GM18951 (cell line): ENCODE measurements at regions not wholly inside any gene's neighbourhood (a gene's known extent, or its start where the extent isn't known, plus 50 kb on each side); places are given as distances from the start of the nearest gene placed in this dataset.

ENCODE experiments used
- POLR2A ChIP-seq: IDR thresholded peaks from 4 replicates; pipeline ENCODE4 v1.6.1; 2011; ENCODE audit warnings: mild to moderate bottlenecking; ENCODE audit not compliant: insufficient read length, insufficient read depth; ENCODE audit errors: extremely low read depth
- in situ Hi-C: fragments of 300-500 bp; cut with MboI; formaldehyde crosslinking; loops from one replicate; pipeline ENCODE4 v1.12.0; 2022; ENCODE audit warnings: low sequenced_read_pairs, mixed read lengths, inconsistent platforms; ENCODE audit not compliant: unreplicated experiment

DNA sequence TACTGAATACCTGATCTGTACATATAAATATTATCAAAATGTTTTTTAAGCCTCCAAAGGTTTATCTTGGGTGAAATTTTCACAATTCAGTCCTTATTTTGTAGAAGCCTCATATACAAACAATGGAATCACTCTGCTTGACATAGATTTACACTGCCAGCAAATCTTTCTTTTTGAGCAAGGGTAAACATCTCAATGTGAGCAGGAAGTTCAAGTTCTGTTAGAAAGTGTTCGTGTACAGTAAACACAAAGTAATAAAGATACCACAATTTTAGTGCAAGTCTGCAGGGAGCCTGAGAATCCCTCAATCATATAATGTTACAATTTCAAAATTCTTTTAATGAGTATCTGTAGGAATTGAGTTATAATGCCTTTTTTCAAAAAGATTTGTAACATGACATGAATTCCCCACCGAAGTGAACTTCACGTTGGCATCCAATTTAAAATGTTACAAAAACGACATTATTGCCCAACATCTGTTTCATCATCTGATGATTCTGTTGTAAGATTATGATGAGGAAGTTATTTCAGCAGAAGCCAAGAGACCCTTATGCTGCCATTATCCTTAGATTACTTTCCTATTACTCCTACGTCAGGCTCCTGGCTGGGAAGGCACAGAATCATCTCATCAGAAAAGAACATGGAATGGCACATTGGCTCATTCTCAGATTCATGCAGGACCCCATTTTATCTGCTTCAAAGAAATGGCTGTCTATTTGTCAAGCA lies 283.9 kb upstream of the ACVR2A start:
- in situ Hi-C loops, result no loop called here
- TF ChIP-seq POLR2A, result no peak

DNA sequence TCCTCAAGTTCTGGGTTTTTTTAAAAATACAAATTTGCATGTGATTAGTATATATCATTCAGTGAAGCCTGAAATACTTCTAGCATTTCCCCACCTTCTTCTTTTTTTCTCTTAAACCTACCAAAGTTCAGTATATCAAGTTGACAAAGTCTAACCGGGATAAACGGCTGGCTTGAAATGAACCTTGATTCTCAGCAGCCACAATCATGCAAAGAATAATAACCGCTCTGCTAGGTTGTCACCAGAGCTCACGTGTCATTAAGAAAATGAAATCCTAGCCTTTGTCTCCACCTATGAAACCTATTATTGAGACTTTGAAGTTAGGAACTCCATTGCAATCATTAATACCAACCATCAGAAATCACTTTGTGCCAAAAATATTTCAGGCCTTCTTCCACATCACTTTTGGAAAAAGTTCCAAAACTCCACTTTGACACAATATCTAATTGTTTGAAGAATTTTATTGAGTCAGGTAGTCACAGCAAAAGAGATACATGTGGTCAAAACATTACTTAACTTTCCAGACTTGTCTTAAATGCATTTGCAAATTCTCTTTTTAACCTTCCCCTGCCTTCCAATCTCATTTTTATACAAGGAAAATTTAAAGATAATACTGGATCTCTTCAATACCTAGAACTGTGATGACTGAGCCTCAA lies 285.6 kb upstream of the ACVR2A start:
- in situ Hi-C loops, result no loop called here
- TF ChIP-seq POLR2A, result no peak

DNA sequence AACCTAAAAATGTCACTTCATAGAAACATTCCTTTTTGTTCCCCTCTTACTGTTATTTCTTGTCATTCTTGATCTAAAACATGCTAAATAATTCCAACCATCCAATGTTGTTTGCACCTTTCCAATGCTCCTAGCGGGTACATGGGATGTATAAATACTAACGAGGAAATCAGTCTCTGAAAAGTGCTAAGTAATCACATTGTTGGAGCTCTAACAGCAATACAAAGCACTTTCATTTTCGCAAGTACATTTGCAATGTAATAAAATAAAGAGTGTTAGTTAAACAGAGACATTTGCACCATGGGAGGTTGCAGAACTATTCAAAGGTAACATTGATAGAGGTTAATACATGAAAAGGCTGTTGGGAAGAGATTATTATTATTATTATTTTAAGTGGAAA lies 286.2 kb upstream of the ACVR2A start:
- in situ Hi-C loops, result no loop called here
- no peak for TF ChIP-seq POLR2A

DNA sequence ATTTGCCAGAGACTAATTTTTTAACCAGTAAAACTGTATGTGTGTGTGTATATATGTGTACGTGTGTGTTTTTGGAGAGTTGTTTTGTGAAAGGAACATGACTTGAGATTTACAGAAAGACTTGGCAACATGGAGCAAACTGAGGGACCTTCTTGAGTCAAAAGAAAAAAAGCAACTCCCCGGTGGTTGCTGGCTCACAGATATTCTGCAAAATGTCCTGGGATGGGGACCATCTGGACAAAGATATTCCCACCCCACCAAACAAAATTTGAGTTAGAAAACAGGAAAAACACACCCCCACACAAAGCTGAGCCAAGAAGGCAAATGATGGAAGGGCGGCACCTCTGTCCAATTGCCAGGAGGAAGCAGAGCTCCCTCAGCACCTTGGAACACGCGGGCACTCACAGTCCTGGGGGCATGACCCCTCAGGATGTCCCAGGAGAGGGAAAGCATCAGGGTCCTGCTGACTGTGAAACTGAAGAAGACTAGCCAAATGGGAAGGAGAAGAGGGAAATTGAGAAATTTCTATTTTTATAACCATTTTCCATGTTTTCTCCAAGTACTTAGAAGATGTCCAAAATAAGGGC lies 290.2 kb upstream of the ACVR2A start:
- in situ Hi-C loops, result no loop called here
- no peak for TF ChIP-seq POLR2A

DNA sequence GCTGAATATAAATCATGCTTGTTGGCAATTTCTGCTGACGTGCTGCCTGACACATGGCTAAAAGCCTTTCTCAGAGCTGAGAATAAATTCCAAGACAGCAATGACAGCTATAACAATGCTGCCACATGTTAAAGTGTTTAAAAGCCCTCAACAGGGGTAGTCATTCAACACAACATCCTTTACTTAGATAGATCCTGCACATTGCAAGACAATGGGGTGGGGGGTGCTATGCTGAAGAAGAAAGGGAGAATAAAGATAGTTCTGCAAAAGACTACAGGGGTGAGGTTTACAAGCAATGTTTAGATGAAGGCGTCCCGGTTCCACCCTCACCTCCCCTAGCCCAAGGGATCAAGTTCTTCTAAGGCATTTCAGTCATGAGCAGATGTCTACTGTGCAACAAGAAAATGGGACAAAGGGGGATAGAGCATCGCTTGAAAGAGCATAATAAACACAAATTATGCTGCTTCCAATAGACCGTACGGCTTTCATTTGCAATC lies 291.0 kb upstream of the ACVR2A start:
- in situ Hi-C loops, result no loop called here
- no peak for TF ChIP-seq POLR2A

DNA sequence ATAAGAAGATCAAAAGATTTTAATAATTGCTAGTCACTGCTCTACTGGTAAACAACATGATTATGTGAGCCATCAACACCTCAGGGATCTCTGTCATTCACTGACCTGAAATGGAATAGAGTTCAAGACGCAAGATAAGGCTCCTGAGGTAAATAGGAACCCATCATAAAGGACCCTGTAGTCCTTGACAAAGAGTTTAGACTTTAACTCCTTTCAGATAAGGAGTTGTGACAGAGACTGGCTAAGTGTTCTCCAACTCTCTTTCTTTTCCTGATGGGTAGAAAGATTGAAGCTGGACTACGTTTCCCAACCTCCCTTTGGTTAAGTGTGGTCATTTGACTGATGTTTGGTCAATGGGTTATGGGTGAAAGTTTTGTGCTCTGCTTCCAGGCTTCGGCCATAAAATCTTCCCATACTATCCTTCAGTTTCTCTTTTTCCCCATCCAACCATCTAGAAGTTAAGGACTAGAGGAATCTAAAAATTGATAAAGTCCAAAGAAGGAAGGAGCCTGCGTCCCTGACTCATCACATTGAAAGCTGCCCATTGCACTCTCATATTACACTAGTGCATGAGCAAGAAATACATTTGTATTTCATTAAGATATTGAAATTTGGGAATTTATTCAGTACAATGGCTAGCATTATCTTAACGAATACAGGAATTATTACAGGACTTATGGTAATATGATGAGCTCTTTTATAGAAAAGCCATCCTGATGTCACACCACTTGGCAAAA lies 293.7 kb upstream of the ACVR2A start:
- TF ChIP-seq POLR2A, result no peak

DNA sequence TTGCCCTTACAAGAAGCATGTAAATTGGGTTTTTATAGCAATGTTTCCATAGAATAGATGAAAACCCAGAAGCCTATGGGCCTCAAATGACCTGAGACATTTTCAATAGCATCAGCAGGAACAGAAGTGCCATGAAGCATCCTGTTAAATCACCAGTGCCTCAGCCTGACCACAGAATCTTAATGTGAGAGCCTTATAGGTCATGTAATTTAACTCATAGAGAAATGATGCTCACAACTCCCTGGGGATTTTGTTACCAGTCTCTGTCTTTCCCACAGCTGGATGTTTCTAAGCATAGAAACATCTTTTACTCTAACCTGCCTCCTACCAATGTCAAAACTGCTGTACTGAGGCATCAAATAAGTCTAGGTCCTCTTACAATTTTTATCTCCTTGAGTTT lies 295.8 kb upstream of the ACVR2A start:
- in situ Hi-C loops, result no loop called here
- TF ChIP-seq POLR2A, result no peak

More for the DNA sequence above, 293.7 kb upstream of the ACVR2A start:
- in situ Hi-C loops, result no loop called here

DNA sequence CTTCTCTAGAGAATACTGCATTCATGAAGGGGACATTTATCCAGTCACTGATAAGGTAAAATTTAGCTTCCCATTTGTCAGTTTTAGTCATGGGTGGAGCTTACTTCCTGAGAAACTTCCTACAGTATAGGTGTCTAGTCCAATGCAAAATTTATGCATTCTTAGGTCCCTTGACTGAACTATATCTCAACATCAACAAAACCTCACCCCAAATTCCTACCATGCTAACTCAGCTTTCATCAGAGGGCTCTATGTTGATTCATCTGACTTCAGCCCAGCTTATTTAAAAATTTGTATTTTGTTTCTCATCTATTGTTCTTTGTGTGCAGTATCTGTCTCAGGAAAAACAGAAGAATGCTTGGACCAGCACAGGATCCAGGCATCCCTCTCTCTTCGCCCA lies 296.4 kb upstream of the ACVR2A start:
- in situ Hi-C loops, result no loop called here
- no peak for TF ChIP-seq POLR2A

DNA sequence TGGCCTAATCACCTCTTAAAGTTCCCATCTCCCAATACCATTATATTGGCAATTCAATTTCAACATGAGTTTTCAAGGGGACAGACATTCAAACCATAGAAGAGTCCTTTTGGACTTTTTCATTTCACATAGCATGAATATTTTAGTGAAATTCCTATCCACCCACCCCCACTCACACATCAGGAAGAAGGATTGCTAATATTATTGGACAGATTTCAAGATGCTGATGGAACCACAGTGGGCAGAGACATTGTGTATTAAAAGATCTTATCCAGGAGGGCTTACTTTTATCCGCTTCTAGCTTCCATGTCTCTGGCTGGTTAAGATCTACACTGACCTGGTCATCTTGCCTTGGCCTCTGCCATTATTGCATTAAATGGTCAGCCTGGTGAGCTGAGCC lies 297.4 kb upstream of the ACVR2A start:
- in situ Hi-C loops, result no loop called here
- TF ChIP-seq POLR2A, result no peak

DNA sequence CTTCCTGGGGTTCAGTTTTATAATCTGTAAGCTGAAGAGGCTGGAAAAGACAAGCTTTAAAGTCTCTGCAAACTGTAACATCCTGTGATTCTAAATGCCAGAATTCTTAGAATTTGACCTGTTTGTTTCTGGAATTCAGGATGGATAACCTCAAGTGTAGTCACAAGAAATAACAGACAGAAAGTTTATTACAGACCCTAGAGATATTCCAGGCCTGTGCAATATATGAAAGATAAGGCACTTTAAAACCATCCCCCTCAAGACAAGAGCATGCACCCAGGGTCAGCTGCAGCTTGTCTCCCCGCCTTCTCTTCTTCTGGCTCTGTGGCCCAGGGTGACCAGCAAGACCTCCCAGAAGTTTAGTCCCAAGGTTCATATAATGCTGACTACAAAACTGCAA lies 298.7 kb upstream of the ACVR2A start:
- in situ Hi-C loops, result no loop called here
- TF ChIP-seq POLR2A, result no peak

DNA sequence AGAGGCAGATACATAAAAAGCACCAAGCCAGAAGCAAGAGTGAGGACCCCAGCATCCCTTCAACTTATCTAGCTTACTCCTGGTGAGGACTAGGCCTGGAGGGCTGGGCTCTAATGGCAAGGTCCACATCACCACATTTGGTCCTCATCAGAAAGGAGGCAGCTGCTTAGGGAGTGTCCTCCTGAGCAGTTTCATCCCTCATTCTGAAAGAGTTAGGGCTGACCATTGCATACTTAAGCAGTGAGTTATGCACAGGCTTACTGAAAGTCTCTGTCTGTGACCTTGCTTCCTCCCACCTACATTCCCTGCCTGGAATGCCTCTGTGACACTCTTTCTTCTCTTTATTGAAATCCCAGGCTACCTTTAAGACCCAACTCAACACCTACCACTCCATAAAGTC lies 301.8 kb upstream of the ACVR2A start:
- in situ Hi-C loops, result no loop called here
- no peak for TF ChIP-seq POLR2A

DNA sequence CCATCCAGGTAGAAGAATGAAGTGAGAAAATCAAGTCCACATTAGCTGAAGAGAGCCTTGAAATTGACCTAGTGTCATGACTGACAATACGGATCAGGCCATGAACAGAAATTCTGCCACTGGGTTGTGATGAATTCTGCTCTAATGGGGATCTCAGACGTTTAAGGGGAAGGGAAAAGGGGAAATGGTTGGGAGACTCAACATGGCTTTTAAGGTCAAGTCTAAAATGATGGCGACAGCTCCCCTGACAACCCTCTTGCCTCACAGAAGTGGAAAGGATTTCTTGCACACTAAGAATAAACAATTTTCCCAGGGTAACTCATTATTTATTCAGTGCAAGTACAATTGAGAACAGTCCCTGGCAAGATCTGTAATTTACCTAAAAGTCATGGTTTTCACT lies 302.5 kb upstream of the ACVR2A start:
- in situ Hi-C loops, result no loop called here
- no peak for TF ChIP-seq POLR2A

DNA sequence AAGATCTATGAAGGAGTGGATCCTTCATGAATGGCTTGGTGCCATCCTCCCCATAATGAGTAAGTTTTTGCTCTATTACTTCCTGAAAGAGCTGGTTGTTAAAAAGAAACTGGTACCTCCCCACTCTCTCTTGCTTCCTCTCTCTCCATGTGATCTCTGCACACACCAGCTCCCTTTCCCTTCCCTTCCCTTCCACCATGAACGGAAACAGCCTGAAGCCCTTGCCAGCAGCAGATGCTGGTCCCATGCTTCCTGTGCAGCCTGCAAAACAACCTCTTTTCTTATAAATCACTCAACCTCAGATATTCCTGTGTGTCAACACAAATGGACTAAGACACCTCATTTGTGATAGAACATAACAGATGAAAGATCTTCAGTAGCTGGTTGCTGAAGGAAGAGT lies 303.5 kb upstream of the ACVR2A start:
- in situ Hi-C loops, result no loop called here

DNA sequence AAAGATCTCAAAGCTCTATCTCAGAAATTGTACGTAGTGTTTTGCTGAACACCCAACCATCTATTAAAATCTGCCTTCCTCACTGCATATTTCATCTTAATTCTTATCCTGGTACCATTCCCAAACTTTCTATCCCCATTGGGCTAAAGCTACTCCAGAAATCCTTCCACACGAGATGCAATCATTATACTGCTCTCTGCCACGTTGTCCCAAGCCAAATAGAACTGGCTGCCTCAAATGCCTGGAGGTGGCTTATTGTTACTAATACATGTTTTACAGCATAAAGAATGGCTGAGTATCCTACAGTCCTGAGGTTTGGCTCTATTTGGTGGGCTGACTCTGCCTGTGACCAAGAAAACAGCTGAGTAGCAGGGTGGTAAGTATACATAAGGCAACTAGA lies 306.0 kb upstream of the ACVR2A start:
- in situ Hi-C loops, result no loop called here
- no peak for TF ChIP-seq POLR2A

More for the DNA sequence above, 303.5 kb upstream of the ACVR2A start:
- TF ChIP-seq POLR2A, result no peak

DNA sequence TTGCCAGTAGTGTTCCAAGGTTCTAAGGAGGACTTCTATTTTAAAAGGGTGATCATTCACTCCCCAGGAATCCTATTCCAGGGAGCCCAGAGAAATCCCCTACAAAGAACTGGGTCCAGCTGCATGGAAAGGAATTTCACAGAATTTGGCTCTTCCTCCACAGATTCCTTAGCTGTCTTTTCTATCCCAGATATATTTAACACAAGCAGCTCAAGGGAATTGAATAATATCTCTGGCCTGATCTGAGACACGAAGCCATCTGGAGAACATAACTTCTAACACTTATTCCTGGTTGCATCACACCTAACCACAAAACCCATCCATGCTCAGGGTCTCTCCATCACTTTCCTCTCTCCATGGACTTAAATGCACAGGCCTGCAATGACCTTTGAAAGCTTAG lies 306.7 kb upstream of the ACVR2A start:
- in situ Hi-C loops, result no loop called here

More for the DNA sequence above, 306.7 kb upstream of the ACVR2A start:
- TF ChIP-seq POLR2A, result no peak
